GM10266 (cell line): ENCODE measurements at regions not wholly inside any gene's neighbourhood (a gene's known extent, or its start where the extent isn't known, plus 50 kb on each side); places are given as distances from the start of the nearest gene placed in this dataset.

Source experiments
- DNase-seq: peaks from one replicate; pipeline ENCODE4 v3.0.0; 2012; ENCODE audit errors: extremely low spot score
- TF ChIP-seq, protein P1 (sequence below): IDR thresholded peaks from 2 replicates; pipeline ENCODE4 v1.5.1; 2012; ENCODE audit warnings: mild to moderate bottlenecking, low read depth; ENCODE audit not compliant: control insufficient read depth, insufficient read depth; ENCODE audit errors: missing control alignments

DNA sequence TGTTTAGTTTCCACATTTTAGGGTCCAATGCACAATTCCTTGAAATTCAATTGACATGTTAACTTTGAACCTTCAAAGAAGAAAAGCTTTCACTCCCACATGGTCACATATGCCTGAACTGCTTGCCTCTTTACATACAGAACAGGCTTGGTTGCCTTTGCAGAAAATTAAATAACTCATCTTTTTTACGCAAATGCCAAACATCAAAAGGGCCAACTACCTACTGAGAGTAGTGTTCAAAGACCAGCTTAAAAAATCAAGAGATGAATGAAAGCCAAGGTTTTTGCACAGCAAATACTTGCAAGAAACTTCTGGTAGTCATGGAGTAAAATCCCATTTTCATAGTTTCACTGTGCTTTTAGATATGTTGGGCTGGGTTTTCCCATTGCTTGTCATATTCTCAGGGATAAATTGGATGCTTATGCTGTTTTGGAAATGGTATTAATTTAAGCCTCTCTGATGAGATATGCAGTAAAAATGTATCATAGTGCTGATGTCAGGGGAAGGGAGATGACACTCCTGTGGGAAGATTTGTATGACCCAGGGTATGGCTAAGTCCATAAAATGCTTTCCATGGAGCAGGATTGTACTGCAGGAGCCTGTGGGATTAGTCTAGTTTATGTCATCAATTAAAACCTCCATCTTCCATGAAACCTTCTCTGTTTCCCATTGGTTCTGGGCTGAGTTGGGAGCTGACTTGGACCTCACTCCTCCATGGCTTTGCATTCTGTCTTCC is 60.6 kb upstream of the DARS1 start:
- no peak for DNase-seq
- TF ChIP-seq, protein P1, sequence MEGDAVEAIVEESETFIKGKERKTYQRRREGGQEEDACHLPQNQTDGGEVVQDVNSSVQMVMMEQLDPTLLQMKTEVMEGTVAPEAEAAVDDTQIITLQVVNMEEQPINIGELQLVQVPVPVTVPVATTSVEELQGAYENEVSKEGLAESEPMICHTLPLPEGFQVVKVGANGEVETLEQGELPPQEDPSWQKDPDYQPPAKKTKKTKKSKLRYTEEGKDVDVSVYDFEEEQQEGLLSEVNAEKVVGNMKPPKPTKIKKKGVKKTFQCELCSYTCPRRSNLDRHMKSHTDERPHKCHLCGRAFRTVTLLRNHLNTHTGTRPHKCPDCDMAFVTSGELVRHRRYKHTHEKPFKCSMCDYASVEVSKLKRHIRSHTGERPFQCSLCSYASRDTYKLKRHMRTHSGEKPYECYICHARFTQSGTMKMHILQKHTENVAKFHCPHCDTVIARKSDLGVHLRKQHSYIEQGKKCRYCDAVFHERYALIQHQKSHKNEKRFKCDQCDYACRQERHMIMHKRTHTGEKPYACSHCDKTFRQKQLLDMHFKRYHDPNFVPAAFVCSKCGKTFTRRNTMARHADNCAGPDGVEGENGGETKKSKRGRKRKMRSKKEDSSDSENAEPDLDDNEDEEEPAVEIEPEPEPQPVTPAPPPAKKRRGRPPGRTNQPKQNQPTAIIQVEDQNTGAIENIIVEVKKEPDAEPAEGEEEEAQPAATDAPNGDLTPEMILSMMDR, result no peak

DNA sequence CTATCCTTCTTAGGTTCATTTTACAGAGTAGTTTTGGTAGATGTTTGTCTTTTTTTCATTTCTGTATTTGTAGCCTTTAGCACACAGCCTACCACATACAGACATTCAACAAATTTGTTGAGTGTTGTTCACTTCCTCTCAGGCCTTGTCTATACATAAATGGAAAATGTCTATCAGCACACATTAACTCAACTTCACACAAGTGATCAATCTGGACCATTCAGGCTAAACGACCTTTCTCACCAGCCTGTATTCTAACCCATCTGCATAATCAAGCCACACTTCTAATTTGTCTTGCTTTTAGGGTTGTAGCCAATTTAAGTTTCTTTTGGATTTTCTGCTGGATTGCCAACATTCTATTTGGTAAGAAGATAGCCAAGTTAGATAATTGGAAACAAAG is 59.9 kb upstream of the DARS1 start:
- TF ChIP-seq, protein P1, result no peak

More for the DNA sequence above, 59.9 kb upstream of the DARS1 start:
- no peak for DNase-seq
